HCT116 (cell line): ENCODE measurements at regions not wholly inside any gene's neighbourhood (a gene's known extent, or its start where the extent isn't known, plus 50 kb on each side); places are given as distances from the start of the nearest gene placed in this dataset.

Experiments
- ATAC-seq: fragments of 200-7000 bp; cut with Tn5 transposase; 2 replicates; pipeline ENCODE4 v1.9.1; 2020; ENCODE audit warnings: mild to moderate bottlenecking, moderate library complexity
- BruUV-seq: library from RNA; stranded (reverse); fragments of 400-500 nt; replicated peaks from 2 replicates; lab custom pipeline; 2021; lab: Mats Ljungman, UMichigan
- CTCF ChIA-PET: fragments of 300-600 bp; sonication (Branson Sonifier 250); formaldehyde crosslinking; loops from one replicate; lab custom pipeline; 2021; ENCODE audit warnings: antibody characterized with exemption; lab: Charles Lee
- POLR2A ChIA-PET: fragments of 300-600, 350-600 bp; sonication (Branson Sonifier 250); formaldehyde crosslinking; loops from one replicate; lab custom pipeline; 2021; ENCODE audit warnings: antibody characterized with exemption; lab: Charles Lee
- RAD21 ChIA-PET, 2 experiments: fragments of 300-600 bp; sonication (Branson Sonifier 250); formaldehyde crosslinking; loops; one replicate each; lab custom pipeline; 2023; ENCODE audit warnings: low total read pairs in 2 of 2; ENCODE audit not compliant: uncharacterized antibody in 2 of 2, unreplicated experiment in 2 of 2, low non-redundant PET in 1 of 2; lab: Charles Lee
- DNase-seq: peaks from one replicate; pipeline ENCODE4 v3.0.0-alpha.2; 2010; ENCODE audit warnings: low read depth, low spot score
- H2AFZ ChIP-seq: fragments of 200-600 bp; shearing (Covaris generic), sonication (generic); 2 replicates; pipeline ENCODE4 v1.6.1; 2017; ENCODE audit warnings: low read depth, mixed run types, mixed read lengths, antibody characterized with exemption, low read length; ENCODE audit not compliant: poor library complexity, severe bottlenecking
- H3K27ac ChIP-seq: 2 replicates; pipeline ENCODE4 v1.5.1; 2012; ENCODE audit warnings: low read depth, low read length
- H3K27me3 ChIP-seq: fragments of 200-600 bp; sonication (generic); 2 replicates; pipeline ENCODE4 v1.6.1; 2016; ENCODE audit warnings: mixed run types, low read length, mixed read lengths; ENCODE audit not compliant: insufficient read depth
- H3K36me3 ChIP-seq, 2 experiments: fragments of 200-500 bp in 1 of 2; fragments of 200-600 bp in 1 of 2; sonication (Bioruptor generic) in 1 of 2; sonication (generic) in 1 of 2; 2 replicates each; pipeline versions ENCODE4 v1.5.1 to v1.6.1; 2014 to 2016; ENCODE audit warnings: low read length in 2 of 2, inconsistent platforms in 1 of 2, mixed read lengths in 1 of 2, mixed run types in 1 of 2; ENCODE audit not compliant: insufficient read depth in 2 of 2, control insufficient read depth in 1 of 2
- H3K4me1 ChIP-seq, 2 experiments: fragments of 200-600 bp in 1 of 2; sonication (generic) in 1 of 2; 2 replicates each; pipeline versions ENCODE4 v1.5.1 to v1.6.1; 2012 to 2017; ENCODE audit warnings: low read length in 2 of 2, inconsistent platforms in 1 of 2, mild to moderate bottlenecking in 1 of 2, mixed read lengths in 1 of 2, mixed run types in 1 of 2, moderate library complexity in 1 of 2; ENCODE audit not compliant: insufficient read depth in 2 of 2, control insufficient read depth in 1 of 2
- H3K4me2 ChIP-seq: fragments of 200-600 bp; sonication (generic); 2 replicates; pipeline ENCODE4 v1.6.1; 2017; ENCODE audit warnings: mixed run types, low read length, mixed read lengths
- H3K4me3 ChIP-seq, 2 experiments: fragments of 200-600 bp in 1 of 2; sonication (generic) in 1 of 2; replicated peaks in 1 of 2; 2 replicates each; pipeline ENCODE4 v1.5.1; 2011 to 2016; ENCODE audit warnings: low read length in 2 of 2, control low read depth in 1 of 2, low read depth in 1 of 2, mild to moderate bottlenecking in 1 of 2, mixed read lengths in 1 of 2, mixed run types in 1 of 2
- H3K79me2 ChIP-seq: fragments of 200-600 bp; sonication (generic); 2 replicates; pipeline ENCODE4 v1.6.1; 2017; ENCODE audit warnings: mild to moderate bottlenecking, mixed run types, low read length, moderate library complexity, mixed read lengths; ENCODE audit not compliant: insufficient read depth
- H3K9ac ChIP-seq: fragments of 200-600 bp; sonication (generic); 2 replicates; pipeline ENCODE4 v1.6.1; 2016; ENCODE audit warnings: low read length, mixed read lengths
- H3K9me2 ChIP-seq: fragments of 200-600 bp; sonication (generic), shearing (Covaris generic); 2 replicates; pipeline ENCODE4 v1.6.1; 2017; ENCODE audit warnings: mixed run types, mild to moderate bottlenecking, moderate library complexity; ENCODE audit not compliant: insufficient read depth
- H3K9me3 ChIP-seq, 2 experiments: fragments of 200-500 bp in 1 of 2; fragments of 200-600 bp in 1 of 2; sonication (Bioruptor generic) in 1 of 2; sonication (generic) in 1 of 2; 2 replicates each; pipeline ENCODE4 v1.6.1; 2014 to 2017; ENCODE audit warnings: low read length in 2 of 2, mixed read lengths in 2 of 2, inconsistent platforms in 1 of 2, low read depth in 1 of 2, mild to moderate bottlenecking in 1 of 2, mixed run types in 1 of 2, moderate library complexity in 1 of 2; ENCODE audit not compliant: control insufficient read depth in 1 of 2, insufficient read depth in 1 of 2
- H4K20me1 ChIP-seq: fragments of 200-600 bp; sonication (generic), shearing (Covaris generic); 2 replicates; pipeline ENCODE4 v1.6.1; 2017; ENCODE audit warnings: mixed run types, mild to moderate bottlenecking, moderate library complexity; ENCODE audit not compliant: insufficient read depth
- CBX3 ChIP-seq: IDR thresholded peaks from 2 replicates; pipeline ENCODE4 v1.6.1; 2012; ENCODE audit warnings: low read depth
- CTCF ChIP-seq, 3 experiments: fragments of 200-600 bp in 1 of 3; sonication (generic) in 1 of 3; IDR thresholded peaks in 2 of 3; conservative IDR thresholded peaks in 1 of 3; 2 replicates each; pipeline ENCODE4 v1.5.1; 2012 to 2017; ENCODE audit warnings: low read depth in 2 of 3, low read length in 2 of 3, antibody characterized with exemption in 1 of 3, borderline replicate concordance in 1 of 3, control low read depth in 1 of 3, mild to moderate bottlenecking in 1 of 3, mixed read lengths in 1 of 3, mixed run types in 1 of 3, moderate library complexity in 1 of 3; ENCODE audit not compliant: insufficient read depth in 1 of 3
- POLR2A ChIP-seq: IDR thresholded peaks from 2 replicates; pipeline ENCODE4 v1.7.0; 2011; ENCODE audit warnings: borderline replicate concordance; ENCODE audit not compliant: insufficient read depth, insufficient read length; ENCODE audit errors: extremely low read depth
- RAD21 ChIP-seq: IDR thresholded peaks from 2 replicates; pipeline ENCODE4 v1.6.1; 2012; ENCODE audit warnings: low read depth, mild to moderate bottlenecking
- SP1 ChIP-seq: IDR thresholded peaks from 2 replicates; pipeline ENCODE4 v1.6.1; 2012; ENCODE audit warnings: low read depth
- intact Hi-C: fragments of 100-400 bp; cut with micrococcal nuclease; formaldehyde crosslinking; loops from 2 replicates; pipeline ENCODE4 v1.10.0; 2022

- Histone ChIP-seq H3K9me2 (no peaks in the 10 kb centered on the region), H3K9me3 (no peaks in the 10 kb centered on the region), H3K9ac (no peak overlapping the region), H3K79me2 (no peaks in the 10 kb centered on the region), H2AFZ (no peak overlapping the region)
- TF ChIP-seq POLR2A (no peak), SP1 (no peak), RAD21 (peak; percentile 68), CBX3 (peak; percentile 56; the same call in 1 of the 2 replicates), CTCF (IDR thresholded peaks at IDR 0.05 in 2 of 3, conservative IDR thresholded peaks at IDR 0.05 in 1 of 3; ENCODE audit: borderline replicate concordance in 1 of 3, insufficient read depth in 1 of 3, low read depth in 2 of 3, low read length in 2 of 3) (peak; percentile 55 to 88 (median 81); a peak in 5 of 6 replicates)
- TF ChIP-seq, all 23 proteins: peak for 3
- ATAC-seq (peak; percentile 98), DNase-seq (peak; percentile 45)
- Histone ChIP-seq H3K27ac (no peak overlapping the region), H3K4me1 (no peaks in the 10 kb centered on the region), H3K36me3 (no peaks in the 10 kb centered on the region), H3K4me3 (no peak overlapping the region), H3K27me3 (no peaks in the 10 kb centered on the region), H3K4me2 (no peak overlapping the region), H4K20me1 (no peaks in the 10 kb centered on the region)
- no TSS peak for BruUV-seq
- intact Hi-C loops, result loop anchor here (2.0 to 10.0 kb wide), 2 partner anchors 246 to 358 kb away; no protein-coding TSS in a partner anchor
- ChIA-PET POLR2A (no interaction called here), RAD21 (no interaction called here), CTCF (interaction anchor here (0.7 to 1.4 kb wide), 5 partner anchors 10 to 21 kb away, joined by 3 to 4 read pairs (median 3); no protein-coding TSS in a partner anchor)
Observed at GRCh38 chr7:35430547-35431153, 176.8 kb upstream of the TBX20 start.
